IMR-90 (cell line): ENCODE measurements at regions not wholly inside any gene's neighbourhood (a gene's known extent, or its start where the extent isn't known, plus 50 kb on each side); places are given as distances from the start of the nearest gene placed in this dataset.

Experiments used
- ATAC-seq: fragments of 200-7000 bp; cut with Tn5 transposase; 2 replicates; pipeline ENCODE4 v1.9.1; 2020; ENCODE audit warnings: low read depth, mild to moderate bottlenecking, moderate library complexity
- BruUV-seq: library from RNA; stranded (reverse); fragments of 400-500 nt; replicated peaks from 2 replicates; lab custom pipeline; 2021; lab: Mats Ljungman, UMichigan
- CTCF ChIA-PET: fragments of 300-600 bp; formaldehyde crosslinking; extraction: SDS; loops from one replicate; lab custom pipeline; 2021; ENCODE audit warnings: antibody characterized with exemption; lab: Yijun Ruan, JAX
- POLR2A ChIA-PET: fragments of 300-600 bp; sonication (Branson Sonifier 250); formaldehyde crosslinking; loops from one replicate; lab custom pipeline; 2022; ENCODE audit warnings: antibody characterized with exemption; ENCODE audit not compliant: unreplicated experiment; lab: Charles Lee
- DNase-seq: peaks from one replicate; pipeline ENCODE4 v3.0.0; 2013
- H2AFZ ChIP-seq: replicated peaks from 2 replicates; pipeline ENCODE3; 2013; ENCODE audit warnings: low read length, mild to moderate bottlenecking; ENCODE audit not compliant: poor library complexity
- H2AK5ac ChIP-seq: 2 replicates; pipeline ENCODE4 v1.6.1; 2013; ENCODE audit warnings: low read depth, low read length, inconsistent platforms
- H2AK9ac ChIP-seq: replicated peaks from 2 replicates; pipeline ENCODE3; 2013; ENCODE audit warnings: mild to moderate bottlenecking, low read depth, low read length, moderate library complexity; ENCODE audit not compliant: poor library complexity
- H2BK120ac ChIP-seq: 2 replicates; pipeline ENCODE4 v1.6.1; 2013; ENCODE audit warnings: low read depth, low read length, inconsistent platforms
- H2BK15ac ChIP-seq: 3 replicates; pipeline ENCODE4 v1.6.1; 2013; ENCODE audit warnings: low read depth, low read length, inconsistent platforms
- H2BK20ac ChIP-seq: 2 replicates; pipeline ENCODE4 v1.6.1; 2013; ENCODE audit warnings: low read depth, mild to moderate bottlenecking, inconsistent platforms, low read length, moderate library complexity
- H2BK5ac ChIP-seq: 2 replicates; pipeline ENCODE4 v1.6.1; 2013; ENCODE audit warnings: mild to moderate bottlenecking, low read depth, low read length, inconsistent platforms; ENCODE audit not compliant: poor library complexity, severe bottlenecking
- H3K14ac ChIP-seq: replicated peaks from 2 replicates; pipeline ENCODE4 v1.6.1; 2013; ENCODE audit warnings: low read depth, low read length, inconsistent platforms
- H3K18ac ChIP-seq: 2 replicates; pipeline ENCODE4 v1.6.1; 2013; ENCODE audit warnings: low read depth, low read length, control low read depth
- H3K23ac ChIP-seq: 2 replicates; pipeline ENCODE4 v1.6.1; 2013; ENCODE audit warnings: low read depth, low read length, inconsistent platforms
- H3K27ac ChIP-seq: 2 replicates; pipeline ENCODE4 v1.5.1; 2013; ENCODE audit warnings: mild to moderate bottlenecking, control low read depth, low read length; ENCODE audit not compliant: insufficient read depth
- H3K27me3 ChIP-seq: 2 replicates; pipeline ENCODE4 v1.6.1; 2013; ENCODE audit warnings: low read length; ENCODE audit not compliant: control insufficient read depth, insufficient read depth
- H3K36me3 ChIP-seq: 2 replicates; pipeline ENCODE4 v1.6.1; 2013; ENCODE audit warnings: low read length, mixed read lengths; ENCODE audit not compliant: control insufficient read depth, insufficient read depth
- H3K4ac ChIP-seq: 2 replicates; pipeline ENCODE4 v1.6.1; 2013; ENCODE audit warnings: low read depth, low read length, inconsistent platforms
- H3K4me1 ChIP-seq: 2 replicates; pipeline ENCODE4 v1.6.1; 2013; ENCODE audit warnings: low read length, mixed read lengths; ENCODE audit not compliant: control insufficient read depth, insufficient read depth
- H3K4me2 ChIP-seq: 2 replicates; pipeline ENCODE4 v1.6.1; 2013; ENCODE audit warnings: low read depth, mild to moderate bottlenecking, control low read depth, low read length, moderate library complexity
- H3K4me3 ChIP-seq: 2 replicates; pipeline ENCODE4 v1.5.1; 2013; ENCODE audit warnings: low read depth, mild to moderate bottlenecking, control low read depth, low read length, moderate library complexity; ENCODE audit not compliant: insufficient read depth
- H3K56ac ChIP-seq: 2 replicates; pipeline ENCODE4 v1.6.1; 2013; ENCODE audit warnings: low read length, inconsistent platforms; ENCODE audit not compliant: insufficient read depth; ENCODE audit errors: extremely low read depth
- H3K79me1 ChIP-seq, 2 experiments: 2 replicates each; pipeline ENCODE4 v1.6.1; 2013; ENCODE audit warnings: low read length in 2 of 2, inconsistent platforms in 1 of 2, low read depth in 1 of 2
- H3K9ac ChIP-seq: 2 replicates; pipeline ENCODE4 v1.6.1; 2013; ENCODE audit warnings: low read depth, low read length, control low read depth
- H3K9me1 ChIP-seq: 2 replicates; pipeline ENCODE4 v1.6.1; 2013; ENCODE audit warnings: low read length, inconsistent platforms; ENCODE audit not compliant: insufficient read depth
- H3K9me3 ChIP-seq: 2 replicates; pipeline ENCODE4 v1.6.1; 2013; ENCODE audit warnings: low read length; ENCODE audit not compliant: control insufficient read depth, insufficient read depth
- H4K20me1 ChIP-seq: 2 replicates; pipeline ENCODE4 v1.6.1; 2013; ENCODE audit warnings: low read length, inconsistent platforms; ENCODE audit not compliant: insufficient read depth
- H4K5ac ChIP-seq: 2 replicates; pipeline ENCODE4 v1.6.1; 2013; ENCODE audit warnings: mild to moderate bottlenecking, low read depth, low read length, control low read depth
- H4K8ac ChIP-seq, 2 experiments: 2 replicates each; pipeline ENCODE4 v1.6.1; 2013; ENCODE audit warnings: low read depth in 2 of 2, low read length in 2 of 2, control low read depth in 1 of 2, inconsistent platforms in 1 of 2
- H4K91ac ChIP-seq: 2 replicates; pipeline ENCODE4 v1.6.1; 2013; ENCODE audit warnings: low read depth, low read length, inconsistent platforms; ENCODE audit not compliant: insufficient read depth
- RAD21 ChIP-seq: IDR thresholded peaks from 2 replicates; pipeline ENCODE4 v1.6.1; 2012; ENCODE audit warnings: low read length, improper control_type of control experiment
- WGBS, 2 experiments: methylation state at CpG; one replicate each; pipeline versions ENCODE4 v1.1.5 to v1.1.7; 2013; ENCODE audit warnings: missing lambda C conversion rate in 2 of 2; ENCODE audit not compliant: insufficient read length in 1 of 2; ENCODE audit errors: extremely low coverage in 2 of 2; 5-methylcytosine and 5-hydroxymethylcytosine counted together
- dilution Hi-C: fragments of 300-500 bp; cut with HindIII; formaldehyde crosslinking; loops from one replicate; pipeline ENCODE4 v1.14.3; 2018; ENCODE audit warnings: low sequenced_read_pairs; ENCODE audit not compliant: unreplicated experiment
- in situ Hi-C: fragments of 300-500 bp; cut with MboI; formaldehyde crosslinking; loops from 3 replicates; pipeline ENCODE4 v1.14.3; 2019; ENCODE audit warnings: low sequenced_read_pairs, inconsistent platforms, mixed read lengths
- intact Hi-C: fragments of 100-400 bp; cut with micrococcal nuclease; formaldehyde crosslinking; loops from 2 replicates; pipeline ENCODE4 v1.10.0; 2022

DNA sequence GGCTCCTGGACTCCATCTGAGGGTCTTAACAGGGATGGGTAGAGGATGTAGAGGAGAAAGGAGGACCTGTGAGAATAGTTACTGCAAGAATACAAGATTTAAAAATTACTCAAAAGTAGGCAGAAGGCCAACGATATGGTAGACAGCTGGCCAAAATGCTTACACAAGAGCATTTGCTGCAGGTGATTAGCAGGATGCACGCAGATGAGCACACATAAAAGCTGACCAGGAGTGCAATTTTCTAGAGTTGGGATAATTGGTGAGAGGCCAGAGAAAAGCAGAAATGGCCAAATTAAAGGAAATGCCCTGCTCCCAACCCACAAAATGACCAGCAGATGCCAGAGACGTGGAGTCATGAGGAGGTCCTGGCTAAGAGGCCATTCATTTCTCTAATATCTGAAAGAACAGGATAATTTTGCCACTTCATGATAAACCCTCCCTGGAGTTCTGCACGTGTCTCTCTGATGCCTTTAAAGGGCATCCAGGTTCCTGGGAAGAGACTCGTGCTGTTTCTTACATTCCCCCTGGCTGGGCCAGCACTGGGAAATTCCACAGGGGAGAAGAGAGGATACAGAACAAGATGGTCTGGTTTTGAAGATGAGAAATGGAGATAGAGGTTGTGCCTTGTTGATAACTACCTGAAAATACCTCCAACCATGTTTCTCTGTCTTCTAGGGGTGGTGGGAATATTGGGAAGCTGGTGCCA is 62.3 kb upstream of the KCNA3 start:
- no peak overlapping the region for H2BK5ac ChIP-seq
- no peak overlapping the region for H2AFZ ChIP-seq
- ATAC-seq (no peak), DNase-seq (no peak)
- no peak overlapping the region for H3K27ac ChIP-seq
- peaks cover 2% of the 10 kb centered on the region; the same call in 1 of the 2 replicates for H3K27me3 ChIP-seq
- H3K79me1 ChIP-seq, result no peaks in the 10 kb centered on the region
- no peak overlapping the region for H3K14ac ChIP-seq
- no peak overlapping the region for H3K4me2 ChIP-seq
- no peak overlapping the region for H2BK20ac ChIP-seq
- POLR2A ChIA-PET, result no interaction called here
- no peak overlapping the region for H2AK5ac ChIP-seq
- H3K36me3 ChIP-seq, result no peaks in the 10 kb centered on the region
- H3K56ac ChIP-seq, result no peak overlapping the region
- no peaks in the 10 kb centered on the region for H3K9me1 ChIP-seq
- no peak overlapping the region for H3K18ac ChIP-seq
- WGBS, 2 experiments, result 60% methylated on average over 1 of the region's 5 CpGs; no CpG with 5 or more reads in 1 of the 2 experiments
- in situ Hi-C loops, result no loop called here
- no peak overlapping the region for H4K91ac ChIP-seq
- H2AK9ac ChIP-seq, result no peak overlapping the region
- no peak for TF ChIP-seq RAD21
- no peak overlapping the region for H2BK120ac ChIP-seq
- dilution Hi-C loops, result no loop called here
- H3K4me3 ChIP-seq, result no peak overlapping the region
- no peaks in the 10 kb centered on the region for H3K4me1 ChIP-seq
- no peak overlapping the region for H3K4ac ChIP-seq
- CTCF ChIA-PET, result no interaction called here
- no peak overlapping the region for H2BK15ac ChIP-seq
- H4K20me1 ChIP-seq, result no peaks in the 10 kb centered on the region
- no peak overlapping the region for H4K5ac ChIP-seq
- BruUV-seq, result no TSS peak
- H3K9ac ChIP-seq, result no peak overlapping the region
- H3K9me3 ChIP-seq, result no peaks in the 10 kb centered on the region
- H4K8ac ChIP-seq, result no peak overlapping the region
- no peak overlapping the region for H3K23ac ChIP-seq
- intact Hi-C loops, result no loop called here
